DLD1 (cell line): ENCODE measurements at regions not wholly inside any gene's neighbourhood (a gene's known extent, or its start where the extent isn't known, plus 50 kb on each side); places are given as distances from the start of the nearest gene placed in this dataset.
"Not testable (repeated sequence)": the region's sequence is repeated elsewhere in the genome, so short reads cannot be mapped to it uniquely, and the experiment has no call there.

Experiments used
- in situ Hi-C: cut with HindIII; loops from 2 replicates; pipeline ENCODE4 v1.10.0; 2017; ENCODE audit warnings: low sequenced_read_pairs

- in situ Hi-C loops, result no loop called here
Observed at GRCh38 chr2:123468071-123468470, 557.0 kb upstream of the CNTNAP5 start.

GRCh38 chr2:123481406-123481805 is 543.7 kb upstream of the CNTNAP5 start:
- in situ Hi-C loops, result no loop called here

DNA sequence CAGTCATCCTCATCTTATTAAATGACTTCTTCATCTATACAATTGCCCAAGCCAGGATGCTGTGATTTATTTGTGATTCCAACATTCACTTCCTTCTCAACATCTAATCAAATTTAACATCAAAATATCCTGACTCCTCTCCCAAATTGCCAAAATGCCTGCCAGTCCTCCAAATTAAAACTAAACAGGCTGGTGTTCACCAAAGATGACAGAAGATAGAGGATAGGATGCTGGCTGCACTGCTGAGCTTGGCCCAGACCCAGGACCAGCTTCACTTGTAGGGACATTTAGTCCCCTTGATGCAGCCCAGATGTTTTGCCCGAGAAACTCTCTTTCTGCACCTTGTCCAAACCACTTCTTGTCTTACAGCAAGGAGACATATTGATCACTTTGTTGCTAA is 540.0 kb upstream of the CNTNAP5 start:
- in situ Hi-C loops, result no loop called here

DNA sequence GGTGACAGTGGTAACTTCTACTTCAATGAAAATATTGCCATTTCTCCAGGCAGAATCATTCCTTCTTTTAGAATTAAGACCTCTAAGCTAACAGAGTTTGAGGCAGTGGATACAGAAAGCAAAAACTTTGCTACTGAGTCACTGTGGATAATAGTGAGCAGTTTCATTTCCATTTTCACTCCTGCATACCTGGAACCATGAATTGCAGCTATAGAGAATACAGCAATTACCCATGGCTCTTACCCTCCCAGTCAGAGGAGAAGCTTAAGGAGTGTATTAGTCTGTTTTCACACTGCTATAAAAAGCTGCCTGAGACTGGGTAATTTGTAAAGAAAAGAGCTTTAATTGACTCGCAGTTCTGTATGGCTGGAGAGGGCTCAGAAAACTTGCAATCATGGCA is 531.4 kb upstream of the CNTNAP5 start:
- in situ Hi-C loops, result no loop called here

- in situ Hi-C loops, result no loop called here
Observed at GRCh38 chr2:123495241-123495640, 529.8 kb upstream of the CNTNAP5 start.

DNA sequence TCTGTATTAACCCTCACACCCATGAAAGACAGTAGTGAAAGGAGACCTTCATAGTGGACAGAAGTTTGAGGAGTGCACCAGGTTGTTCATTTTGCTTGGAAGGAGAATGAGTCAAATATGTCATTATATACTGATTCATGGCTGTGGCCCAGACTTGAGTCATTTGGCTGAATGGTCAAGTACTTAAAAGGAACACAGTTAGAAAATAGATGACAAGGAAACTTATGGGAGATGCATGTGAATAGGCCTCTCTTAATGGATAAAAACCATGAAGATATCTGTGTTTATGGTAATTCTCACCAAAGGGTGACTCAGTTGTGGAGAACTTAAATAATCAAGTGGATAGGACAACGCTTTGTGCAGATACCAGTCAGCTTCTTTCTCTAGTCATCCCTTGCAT is 524.7 kb upstream of the CNTNAP5 start:
- in situ Hi-C loops, result no loop called here

DNA sequence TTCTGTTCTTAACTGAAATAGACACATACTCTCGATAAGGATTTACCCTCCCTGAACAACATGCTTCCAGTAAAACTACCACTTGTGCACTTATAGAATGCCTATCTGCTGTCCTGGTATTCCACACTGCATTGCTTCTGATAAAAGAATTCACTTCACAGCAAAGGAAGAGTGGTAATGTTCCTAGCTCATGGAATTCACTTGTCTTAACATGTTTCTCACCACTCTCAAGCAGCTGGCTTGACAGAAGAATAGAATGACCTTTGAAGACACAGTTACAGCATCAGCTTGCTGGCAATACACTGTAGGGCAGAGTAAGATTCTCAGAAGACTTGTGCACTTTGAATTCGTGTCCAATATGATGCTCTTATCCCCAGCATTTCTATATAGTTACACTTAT is 524.1 kb upstream of the CNTNAP5 start:
- in situ Hi-C loops, result no loop called here

- in situ Hi-C loops, result no loop called here
Observed at GRCh38 chr2:123502931-123503330, 522.2 kb upstream of the CNTNAP5 start.

DNA sequence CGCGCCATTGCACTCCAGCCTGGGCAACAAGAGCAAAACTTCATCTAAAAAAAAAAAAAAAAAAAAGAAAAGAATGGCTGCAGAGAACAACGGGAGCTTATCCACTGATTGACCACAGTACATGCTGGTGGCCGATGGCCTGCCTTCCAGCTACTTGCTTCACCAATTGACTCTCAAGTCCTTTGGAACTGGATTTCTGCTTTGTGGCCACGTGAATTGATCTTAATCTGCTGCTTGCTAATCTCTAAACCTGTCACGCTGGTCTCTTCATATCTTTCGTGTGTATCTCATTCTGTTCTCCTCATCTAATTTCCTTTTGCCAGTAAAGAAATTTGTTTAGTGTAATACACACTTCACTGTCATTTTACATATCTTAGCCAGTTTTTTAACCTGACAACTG is 512.5 kb upstream of the CNTNAP5 start:
- in situ Hi-C loops, result no loop called here

DNA sequence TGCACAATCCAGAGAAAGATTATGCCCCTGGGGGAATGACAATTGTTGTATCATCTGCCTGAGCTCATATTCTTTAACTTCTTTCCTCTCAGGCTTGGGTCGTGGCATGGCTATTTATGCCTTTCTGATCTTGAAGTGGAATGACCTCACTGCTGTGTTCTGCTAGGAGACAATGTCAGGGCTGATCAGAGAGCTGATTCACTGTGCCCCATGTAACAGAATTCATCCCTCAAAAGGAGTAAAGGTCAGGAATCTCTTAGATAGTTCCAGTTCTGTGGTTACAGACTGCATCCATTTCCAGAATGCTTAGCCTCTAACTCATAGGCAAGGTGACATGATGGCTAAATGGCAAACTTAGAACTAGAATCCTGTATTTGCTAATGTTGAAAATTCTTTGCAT is 511.7 kb upstream of the CNTNAP5 start:
- in situ Hi-C loops, result no loop called here

GRCh38 chr2:123514613-123515207 is 510.4 kb upstream of the CNTNAP5 start:
- in situ Hi-C loops, result no loop called here

- in situ Hi-C loops, result no loop called here
Observed at GRCh38 chr2:123518367-123518766, 506.7 kb upstream of the CNTNAP5 start.

DNA sequence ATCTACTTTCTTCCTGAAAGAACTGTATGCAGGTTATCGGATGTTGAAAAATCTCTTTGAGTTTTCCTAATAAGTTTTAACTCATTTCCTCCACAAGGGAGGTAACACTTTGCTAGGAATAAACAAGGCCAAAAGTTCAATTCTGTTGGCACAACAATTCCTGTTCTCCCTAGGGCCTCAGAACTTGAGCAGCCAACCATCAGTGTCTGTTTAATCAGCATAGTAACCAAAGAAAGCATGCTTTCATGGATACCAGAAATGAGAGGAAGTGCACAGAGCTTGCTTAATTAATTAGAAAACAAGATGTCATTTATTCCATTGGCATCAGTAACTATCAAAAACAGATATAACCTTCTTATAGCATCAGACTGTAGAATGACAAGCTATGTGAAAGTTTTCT is 503.2 kb upstream of the CNTNAP5 start:
- in situ Hi-C loops, result no loop called here

GRCh38 chr2:123522498-123522897 is 502.6 kb upstream of the CNTNAP5 start:
- in situ Hi-C loops, result not testable (repeated sequence)

GRCh38 chr2:123528996-123529707 is 495.9 kb upstream of the CNTNAP5 start:
- in situ Hi-C loops, result no loop called here

GRCh38 chr2:123530004-123530403 is 495.1 kb upstream of the CNTNAP5 start:
- in situ Hi-C loops, result no loop called here

- in situ Hi-C loops, result no loop called here
Observed at GRCh38 chr2:123532126-123532525, 493.0 kb upstream of the CNTNAP5 start.

GRCh38 chr2:123532994-123533393 is 492.1 kb upstream of the CNTNAP5 start:
- in situ Hi-C loops, result no loop called here

GRCh38 chr2:123540291-123540690 is 484.8 kb upstream of the CNTNAP5 start:
- in situ Hi-C loops, result no loop called here

- in situ Hi-C loops, result no loop called here
Observed at GRCh38 chr2:123546353-123546752, 478.7 kb upstream of the CNTNAP5 start.

GRCh38 chr2:123563515-123563914 is 461.6 kb upstream of the CNTNAP5 start:
- in situ Hi-C loops, result no loop called here

- in situ Hi-C loops, result no loop called here
Observed at GRCh38 chr2:123566291-123566946, 458.7 kb upstream of the CNTNAP5 start.
